22Rv1 (cell line): ENCODE measurements at regions not wholly inside any gene's neighbourhood (a gene's known extent, or its start where the extent isn't known, plus 50 kb on each side); places are given as distances from the start of the nearest gene placed in this dataset.

Experiments
- H3K27ac ChIP-seq: fragments of 450-650 bp; 2 replicates; pipeline ENCODE4 v1.5.1; 2017
- ZFX ChIP-seq: fragments of 450-650 bp; IDR thresholded peaks from 2 replicates; pipeline ENCODE4 v1.6.1; 2017; ENCODE audit warnings: antibody characterized with exemption, borderline replicate concordance
- TF ChIP-seq, protein P1 (sequence below): fragments of 450-650 bp; IDR thresholded peaks from 2 replicates; pipeline ENCODE4 v1.5.1; 2017; ENCODE audit warnings: mild to moderate bottlenecking

DNA sequence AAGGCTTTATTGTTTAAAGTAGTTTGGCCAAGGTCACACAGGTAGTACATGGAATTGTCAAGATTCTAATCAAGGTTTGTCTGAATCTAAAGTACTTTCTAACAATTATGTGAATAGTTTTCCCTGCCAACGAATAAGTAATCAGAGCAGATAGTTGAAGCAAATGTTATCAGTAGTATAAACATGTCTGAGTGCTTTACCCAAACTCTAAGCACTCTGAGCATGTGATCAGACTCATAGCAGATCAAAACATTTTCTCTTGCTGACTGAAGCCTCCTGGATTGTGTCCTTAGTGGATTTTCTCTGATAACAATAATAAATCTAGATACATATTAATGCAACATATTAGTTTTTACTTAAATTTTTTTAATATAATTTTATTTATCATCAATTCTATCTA is 995.0 kb downstream of the EFNA5 start:
- no peak overlapping the region for H3K27ac ChIP-seq
- TF ChIP-seq, protein P1, sequence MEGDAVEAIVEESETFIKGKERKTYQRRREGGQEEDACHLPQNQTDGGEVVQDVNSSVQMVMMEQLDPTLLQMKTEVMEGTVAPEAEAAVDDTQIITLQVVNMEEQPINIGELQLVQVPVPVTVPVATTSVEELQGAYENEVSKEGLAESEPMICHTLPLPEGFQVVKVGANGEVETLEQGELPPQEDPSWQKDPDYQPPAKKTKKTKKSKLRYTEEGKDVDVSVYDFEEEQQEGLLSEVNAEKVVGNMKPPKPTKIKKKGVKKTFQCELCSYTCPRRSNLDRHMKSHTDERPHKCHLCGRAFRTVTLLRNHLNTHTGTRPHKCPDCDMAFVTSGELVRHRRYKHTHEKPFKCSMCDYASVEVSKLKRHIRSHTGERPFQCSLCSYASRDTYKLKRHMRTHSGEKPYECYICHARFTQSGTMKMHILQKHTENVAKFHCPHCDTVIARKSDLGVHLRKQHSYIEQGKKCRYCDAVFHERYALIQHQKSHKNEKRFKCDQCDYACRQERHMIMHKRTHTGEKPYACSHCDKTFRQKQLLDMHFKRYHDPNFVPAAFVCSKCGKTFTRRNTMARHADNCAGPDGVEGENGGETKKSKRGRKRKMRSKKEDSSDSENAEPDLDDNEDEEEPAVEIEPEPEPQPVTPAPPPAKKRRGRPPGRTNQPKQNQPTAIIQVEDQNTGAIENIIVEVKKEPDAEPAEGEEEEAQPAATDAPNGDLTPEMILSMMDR, result no peak
- TF ChIP-seq ZFX, result no peak

DNA sequence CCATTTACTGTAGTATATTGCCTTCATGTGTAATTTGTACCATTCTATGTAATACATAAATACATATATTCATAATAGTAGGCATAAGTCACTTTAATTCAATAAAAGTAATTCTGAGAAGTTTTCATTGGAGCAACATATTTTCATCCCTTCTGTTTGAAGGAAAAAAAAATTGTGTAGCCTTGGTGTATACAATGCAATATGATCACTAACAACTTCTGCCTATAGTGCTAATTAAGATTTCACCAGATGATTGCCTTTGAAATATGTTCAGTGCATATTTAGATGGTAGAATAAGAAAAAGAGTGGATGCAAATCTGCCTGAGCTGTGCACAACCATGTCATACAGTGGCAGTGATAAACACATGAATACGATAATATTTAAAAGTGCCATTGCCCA is 996.8 kb downstream of the EFNA5 start:
- no peak for TF ChIP-seq ZFX
- H3K27ac ChIP-seq, result no peak overlapping the region

DNA sequence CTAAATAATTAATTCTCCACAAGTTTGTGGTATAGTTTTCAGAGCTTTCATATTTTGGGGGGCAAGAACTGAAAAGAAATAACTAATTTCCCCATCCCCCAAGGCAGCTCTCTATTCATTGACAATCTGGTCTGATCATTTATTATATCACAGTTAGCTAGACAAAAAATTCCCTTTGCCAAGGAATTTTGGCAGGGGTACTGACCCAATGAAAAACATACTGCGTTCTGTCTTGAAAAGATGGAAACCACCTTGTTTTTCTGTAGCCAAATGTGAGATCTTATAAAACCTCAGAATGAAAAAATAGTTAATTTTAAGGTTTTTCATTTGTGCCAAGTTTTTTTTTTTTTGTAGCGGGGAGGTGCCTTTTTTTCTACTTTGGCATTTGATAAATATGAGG is 1008.9 kb downstream of the EFNA5 start:
- TF ChIP-seq ZFX, result no peak
- TF ChIP-seq, protein P1, result no peak
- no peak overlapping the region for H3K27ac ChIP-seq

DNA sequence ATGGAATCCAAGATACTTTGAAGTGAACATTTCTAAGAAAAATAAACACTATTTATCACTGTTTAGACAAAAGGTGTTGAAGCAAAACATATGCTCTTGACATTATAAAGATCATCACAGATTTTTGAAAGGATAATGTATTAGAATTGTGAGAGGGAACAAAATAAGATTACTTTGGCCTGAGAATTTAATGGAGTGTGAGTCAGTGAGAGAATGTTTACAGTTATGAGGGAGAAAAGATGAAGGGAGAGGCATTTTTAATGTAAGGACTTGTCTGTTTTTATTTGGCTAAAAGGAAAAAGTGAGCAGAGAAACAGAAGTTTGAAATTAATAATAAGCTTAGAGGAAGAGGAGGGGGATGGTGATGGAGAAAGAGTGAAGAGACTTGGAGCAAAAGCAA is 1010.1 kb downstream of the EFNA5 start:
- H3K27ac ChIP-seq, result no peak overlapping the region
- TF ChIP-seq ZFX, result no peak
- TF ChIP-seq, protein P1, result no peak

DNA sequence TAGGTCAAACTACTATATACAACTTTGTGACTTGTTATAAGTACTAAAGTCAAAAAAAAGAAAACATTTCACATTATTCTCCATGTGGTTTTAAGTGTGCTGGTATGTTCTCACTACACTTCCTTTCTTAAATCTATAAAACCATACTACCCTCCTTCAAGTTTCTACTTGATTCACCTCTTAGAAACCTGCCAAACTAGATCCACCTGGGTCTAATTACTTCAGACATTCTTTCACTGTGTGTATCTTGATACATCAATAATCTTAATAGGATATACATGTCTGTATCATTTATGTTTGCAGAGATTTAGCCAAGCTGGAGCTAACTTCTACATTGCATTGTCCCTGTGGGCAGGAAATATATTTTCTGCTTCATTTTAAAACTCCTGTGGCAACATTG is 1012.6 kb downstream of the EFNA5 start:
- TF ChIP-seq ZFX, result no peak
- TF ChIP-seq, protein P1, result no peak
- no peak overlapping the region for H3K27ac ChIP-seq

DNA sequence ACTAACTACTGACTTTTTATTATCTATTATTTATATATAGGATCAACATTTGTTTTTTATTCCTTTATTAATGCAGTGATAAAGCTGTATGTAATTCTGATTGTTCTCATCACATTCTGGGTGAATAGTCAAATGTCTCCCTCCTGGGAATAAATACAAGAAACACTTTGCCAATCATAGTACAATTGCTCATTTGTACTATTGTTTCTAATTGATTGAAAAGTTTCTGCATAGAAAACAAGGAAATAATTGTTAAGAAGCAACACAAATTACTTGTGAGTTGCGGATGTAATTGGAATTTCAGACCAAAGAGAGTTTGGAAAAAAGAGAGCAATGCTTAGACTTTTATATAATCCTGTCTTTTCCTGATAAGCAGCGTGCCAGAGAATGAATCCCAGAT is 1013.9 kb downstream of the EFNA5 start:
- H3K27ac ChIP-seq, result no peak overlapping the region
- TF ChIP-seq ZFX, result no peak
- TF ChIP-seq, protein P1, result no peak

DNA sequence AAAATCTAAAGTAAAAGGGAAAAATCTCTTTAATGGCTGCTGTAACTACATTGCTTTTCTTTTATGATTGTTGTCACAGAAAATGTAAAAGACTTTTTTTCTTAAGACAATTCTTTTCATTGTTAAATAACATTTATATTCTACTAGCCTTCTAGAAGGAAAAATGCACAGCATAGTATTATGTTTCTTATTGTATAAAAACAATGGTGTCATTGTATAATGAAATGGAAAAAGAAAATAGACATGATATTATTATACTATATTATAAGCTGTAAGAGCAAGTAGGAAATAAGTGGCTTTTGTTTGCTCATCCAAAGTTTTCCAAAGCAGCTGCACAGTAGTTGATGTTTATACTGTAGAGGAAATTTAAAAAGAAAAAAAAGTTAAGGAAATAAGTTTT is 1021.7 kb downstream of the EFNA5 start:
- TF ChIP-seq, protein P1, result no peak
- TF ChIP-seq ZFX, result no peak
- H3K27ac ChIP-seq, result no peak overlapping the region

DNA sequence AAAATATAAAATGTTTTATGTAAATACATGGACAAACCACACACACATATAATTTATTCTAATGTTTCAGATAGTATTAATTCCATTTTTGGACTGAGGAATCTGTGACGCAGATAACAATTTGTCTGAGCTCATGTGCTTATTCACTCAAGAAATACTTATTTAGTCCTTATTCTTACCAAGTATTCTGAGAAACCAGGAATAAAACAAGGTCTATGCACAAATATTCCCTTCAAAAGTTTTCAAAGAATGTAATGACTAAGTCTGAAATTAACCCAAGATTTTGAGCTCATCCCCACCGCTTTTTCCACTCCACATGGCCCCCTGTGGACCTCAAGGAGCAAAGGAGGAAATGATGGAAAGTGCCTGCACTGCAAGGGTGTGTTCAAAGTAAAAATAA is 1022.3 kb downstream of the EFNA5 start:
- no peak overlapping the region for H3K27ac ChIP-seq
- no peak for TF ChIP-seq ZFX
